ENCODE measurements at regions not wholly inside any gene's neighbourhood (a gene's known extent, or its start where the extent isn't known, plus 50 kb on each side); places are given as distances from the start of the nearest gene placed in this dataset.
"Not testable (repeated sequence)": the region's sequence is repeated elsewhere in the genome, so short reads cannot be mapped to it uniquely, and the experiment has no call there.

DNA sequence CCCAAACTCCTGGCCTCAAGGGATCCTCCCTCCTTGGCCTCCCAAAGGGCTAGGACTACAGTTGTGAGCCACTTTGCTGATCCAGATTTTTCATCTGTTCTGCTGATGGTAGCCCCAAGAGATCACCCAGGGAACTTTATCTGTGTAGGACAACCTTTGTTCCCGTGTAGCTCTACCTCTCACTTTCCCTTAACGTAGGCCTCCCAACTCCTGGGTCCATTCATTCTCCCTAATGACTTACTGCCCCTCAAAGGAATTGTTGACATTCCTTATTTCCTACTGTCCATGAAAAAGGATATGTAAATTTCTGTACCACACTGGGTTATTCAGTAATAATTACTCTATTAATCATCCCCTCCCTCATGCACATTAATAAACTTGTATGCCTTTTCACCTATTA, 51.0 kb upstream of the PHF24 start:
- DNase-seq: no peak

GRCh38 chr9:34899535-34900158, 58.4 kb upstream of the PHF24 start:
- peak; percentile 66 for DNase-seq

DNA sequence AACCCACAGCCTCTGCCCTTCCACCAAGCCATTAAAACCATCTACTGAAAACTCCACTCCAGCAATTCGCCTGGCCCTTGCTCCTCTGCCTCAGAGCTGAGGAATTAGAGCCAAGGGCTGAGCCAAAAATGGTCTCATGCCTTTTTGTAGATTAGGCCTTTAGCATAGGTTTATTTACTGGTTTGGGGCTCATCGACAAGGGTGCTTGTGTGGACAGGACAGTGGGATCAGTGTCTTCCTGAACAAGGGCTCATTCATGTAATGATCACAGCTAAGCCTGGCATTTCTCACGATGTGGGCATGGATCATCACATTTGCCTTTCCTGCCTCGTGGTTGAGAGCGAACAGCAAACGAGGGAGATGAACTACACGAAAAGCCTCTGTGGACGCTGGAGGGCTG, 59.2 kb upstream of the PHF24 start:
- peak; percentile 24 for DNase-seq

- DNase-seq: no peak
Measured at GRCh38 chr9:34896112-34896511, 62.0 kb upstream of the PHF24 start.

GRCh38 chr9:34892886-34893285, 65.2 kb upstream of the PHF24 start:
- no peak for DNase-seq

DNA sequence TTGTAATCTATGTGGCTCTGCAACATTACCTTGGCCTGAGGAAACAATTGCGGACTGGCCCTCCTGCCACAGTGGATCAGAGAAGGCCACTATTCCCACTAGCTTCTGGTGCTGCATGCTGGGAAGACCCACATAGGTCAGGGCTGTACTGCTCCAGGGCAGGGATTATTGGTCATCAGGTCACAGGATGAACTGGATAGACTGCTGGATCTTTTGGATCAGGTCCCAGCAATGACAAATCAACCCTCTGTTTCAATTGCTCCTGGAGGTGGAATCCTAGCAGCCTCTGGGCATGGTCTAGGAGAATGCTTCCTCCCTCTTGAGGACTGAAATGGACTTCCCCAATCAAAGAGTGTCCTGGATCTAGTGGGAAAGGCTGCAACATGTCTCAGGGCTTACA, 66.7 kb upstream of the PHF24 start:
- no peak for DNase-seq

- DNase-seq: no peak
Measured at GRCh38 chr9:34887841-34888240, 70.2 kb upstream of the PHF24 start.

DNA sequence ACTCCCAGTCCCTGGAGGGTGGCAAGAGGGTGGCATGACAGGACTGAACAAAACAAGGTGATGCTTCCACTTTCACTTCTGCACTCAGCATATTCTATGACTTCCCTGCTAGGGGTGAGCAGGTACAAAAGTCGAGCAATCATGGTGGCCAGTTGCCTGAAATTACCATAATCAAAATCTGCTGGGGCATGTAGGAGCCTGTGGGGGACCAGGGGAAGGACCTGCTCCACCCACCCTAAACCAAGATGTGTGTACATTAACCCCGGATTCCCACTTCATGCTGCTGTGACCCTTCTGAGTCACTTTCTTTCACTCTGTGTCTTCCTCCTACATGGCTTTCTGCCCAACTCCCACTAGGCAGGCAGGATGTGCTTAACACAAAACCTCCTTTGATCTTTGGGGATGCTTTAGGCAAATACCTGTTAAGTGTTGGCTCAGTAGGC, 73.3 kb upstream of the PHF24 start:
- DNase-seq: no peak

DNA sequence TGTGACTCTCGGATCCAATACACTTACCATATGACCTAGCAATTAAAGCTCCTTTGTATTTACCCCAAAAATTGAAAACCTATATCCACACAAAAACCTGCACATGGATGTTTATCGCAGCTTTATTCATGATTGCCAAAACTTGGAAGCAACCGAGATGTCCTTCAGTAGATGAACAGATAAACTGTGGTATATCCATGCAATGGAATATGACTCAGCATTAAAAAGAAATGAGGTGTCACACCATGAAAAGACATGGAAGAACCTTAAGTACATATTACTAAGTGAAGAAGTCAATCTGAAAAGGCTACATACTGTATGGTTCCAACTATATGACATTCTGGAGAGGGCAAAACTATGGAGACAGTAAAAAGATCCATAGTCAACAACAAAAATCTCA, 82.0 kb upstream of the PHF24 start:
- DNase-seq: no peak

GRCh38 chr9:34869390-34869789, 88.7 kb upstream of the PHF24 start:
- no peak for DNase-seq

GRCh38 chr9:34866614-34867013, 91.5 kb upstream of the PHF24 start:
- no peak for DNase-seq

GRCh38 chr9:34863426-34863825, 94.7 kb upstream of the PHF24 start:
- DNase-seq: no peak

- DNase-seq: no peak
Measured at GRCh38 chr9:34862836-34863235, 95.2 kb upstream of the PHF24 start.

DNA sequence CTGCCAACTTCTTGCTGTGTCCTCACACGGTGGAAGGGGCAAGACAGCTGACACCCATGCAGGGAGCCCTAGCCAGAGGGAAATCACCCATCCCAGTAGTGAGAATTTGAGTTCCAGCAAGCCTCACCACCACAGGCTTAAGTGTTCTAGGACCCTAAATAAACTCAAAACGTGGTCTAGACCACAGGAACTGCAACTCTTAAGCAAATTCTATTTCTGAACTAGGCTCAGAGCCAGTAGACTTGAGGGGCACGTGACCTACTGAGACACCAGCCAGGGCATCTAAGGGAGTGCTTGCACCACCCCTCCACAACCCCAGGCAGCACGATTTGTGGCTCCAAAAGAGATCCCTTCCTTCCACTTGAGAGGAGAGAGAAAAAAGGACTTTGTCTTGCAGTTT, 96.0 kb upstream of the PHF24 start:
- DNase-seq: no peak

- not testable (repeated sequence) for DNase-seq
Measured at GRCh38 chr9:34855016-34855415, 103.1 kb upstream of the PHF24 start.

DNA sequence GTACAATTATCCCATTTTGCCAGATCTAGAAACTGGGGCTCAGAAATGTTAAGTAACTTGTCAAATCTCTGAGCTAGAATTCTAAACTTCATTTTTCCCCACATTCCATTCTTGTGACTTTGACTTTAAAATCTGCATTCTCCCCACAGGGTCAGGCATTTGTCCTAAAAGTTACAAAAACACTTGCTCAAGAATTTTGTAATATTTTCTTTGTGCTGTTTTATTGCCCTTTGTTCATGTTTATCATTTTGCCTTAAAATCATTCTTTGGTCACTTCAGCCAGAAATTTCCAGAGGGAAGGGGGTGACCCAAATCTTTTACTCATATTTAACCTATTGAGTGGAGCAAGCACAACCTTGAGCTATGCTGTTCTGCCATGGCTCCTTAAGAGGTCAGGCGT, 120.1 kb upstream of the CCL21 start:
- no peak for DNase-seq

DNA sequence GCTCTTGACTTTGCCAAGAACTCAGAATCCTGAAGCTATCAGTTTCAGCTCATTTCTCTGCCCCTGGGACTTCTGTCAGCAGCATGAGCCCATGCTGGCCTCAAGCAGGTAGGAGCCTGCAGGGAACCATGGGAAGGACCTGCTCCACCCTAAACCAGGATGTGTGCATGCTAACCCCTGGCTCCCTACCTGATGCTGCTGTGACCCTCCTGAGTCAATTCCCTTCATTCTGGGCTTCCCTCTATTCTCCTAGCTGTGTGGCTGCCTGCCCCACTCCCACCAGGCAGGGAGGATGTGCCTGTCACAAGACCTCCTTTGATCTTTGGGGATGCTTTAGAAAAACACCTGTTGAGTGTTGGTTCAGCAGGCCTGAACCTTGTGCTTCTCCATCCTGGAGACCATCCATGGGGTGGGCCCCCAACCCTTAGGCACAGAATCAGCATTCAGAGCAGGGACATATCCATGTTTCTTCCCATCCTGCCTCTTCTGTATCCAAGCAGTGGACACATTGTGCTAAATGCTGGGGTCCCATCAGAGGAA, 117.1 kb upstream of the CCL21 start:
- no peak for DNase-seq

GRCh38 chr9:34825775-34826174, 115.8 kb upstream of the CCL21 start:
- DNase-seq: no peak

DNA sequence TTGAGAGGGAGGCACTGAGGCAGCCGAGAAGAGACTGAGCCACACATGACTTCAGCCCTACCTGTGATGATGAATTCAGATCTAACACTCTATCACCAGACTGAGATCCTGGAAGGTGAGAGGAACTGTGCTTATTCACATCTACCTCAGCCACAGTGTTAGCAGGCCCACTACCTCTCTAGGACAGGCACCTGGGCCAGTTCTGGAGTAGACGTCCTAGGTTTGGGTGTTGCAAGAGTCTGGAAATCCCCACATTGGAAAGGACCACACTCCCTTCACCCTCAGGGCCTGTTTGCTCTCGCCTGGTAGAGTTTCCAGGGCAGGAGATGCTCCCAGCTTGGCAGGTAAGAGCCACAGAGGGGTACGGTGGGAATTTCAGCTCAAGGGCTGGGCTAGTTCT, 113.8 kb upstream of the CCL21 start:
- DNase-seq: no peak

- no peak for DNase-seq
Measured at GRCh38 chr9:34810187-34810524, 100.2 kb upstream of the CCL21 start.

DNA sequence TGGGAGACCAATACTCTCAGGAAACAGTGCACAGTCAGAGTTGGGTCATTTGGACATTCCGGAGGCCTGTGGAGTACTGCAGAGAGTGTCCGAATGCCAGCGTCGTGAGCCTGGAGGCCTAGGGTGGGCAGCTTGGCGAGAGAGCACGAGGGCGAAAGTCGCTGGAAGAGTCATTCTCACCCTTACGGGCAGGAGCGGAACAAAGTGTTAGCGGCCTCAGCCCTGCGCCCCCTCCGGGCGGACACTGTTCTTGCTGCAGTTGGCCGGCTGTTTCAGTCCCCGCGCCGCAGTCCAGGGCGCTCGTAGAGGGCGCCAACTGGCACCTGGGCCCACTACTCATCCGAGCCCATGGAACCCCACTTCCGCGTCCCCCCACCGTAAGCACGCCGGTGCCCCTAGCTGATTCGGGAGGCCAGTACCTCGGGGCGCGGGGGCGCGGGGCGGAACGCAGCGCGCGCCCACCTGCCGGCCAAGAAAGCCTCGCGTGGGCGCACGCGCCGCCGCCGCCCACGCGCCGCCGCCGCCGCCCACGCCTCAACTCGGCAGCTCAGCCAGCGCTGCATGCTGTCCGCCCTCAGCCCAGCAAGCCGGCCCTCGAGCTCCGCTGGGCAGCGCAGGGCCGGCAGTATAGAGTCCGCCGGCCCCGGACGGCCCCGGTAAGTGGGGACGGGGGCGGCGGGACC, 99.7 kb upstream of the CCL21 start:
- no peak for DNase-seq

DNA sequence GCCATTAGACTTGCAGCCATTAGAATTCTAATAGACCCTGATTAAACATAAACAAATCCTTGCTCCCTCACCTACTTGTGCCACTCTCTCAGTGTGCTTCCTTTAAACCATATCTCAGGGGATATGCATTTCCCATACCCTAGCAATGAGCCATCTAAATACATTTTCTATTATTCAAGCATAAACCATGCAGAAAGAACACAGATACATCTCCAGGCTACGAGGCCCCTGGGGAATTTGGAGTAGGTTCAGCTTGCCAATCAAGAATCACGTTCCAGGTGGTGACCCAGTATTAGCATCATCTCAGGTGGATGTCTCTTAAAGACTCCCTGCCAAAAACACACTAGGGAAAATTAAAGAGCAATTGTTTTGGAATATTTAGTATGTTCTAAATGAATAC, 93.0 kb upstream of the CCL21 start:
- no peak for DNase-seq

DNA sequence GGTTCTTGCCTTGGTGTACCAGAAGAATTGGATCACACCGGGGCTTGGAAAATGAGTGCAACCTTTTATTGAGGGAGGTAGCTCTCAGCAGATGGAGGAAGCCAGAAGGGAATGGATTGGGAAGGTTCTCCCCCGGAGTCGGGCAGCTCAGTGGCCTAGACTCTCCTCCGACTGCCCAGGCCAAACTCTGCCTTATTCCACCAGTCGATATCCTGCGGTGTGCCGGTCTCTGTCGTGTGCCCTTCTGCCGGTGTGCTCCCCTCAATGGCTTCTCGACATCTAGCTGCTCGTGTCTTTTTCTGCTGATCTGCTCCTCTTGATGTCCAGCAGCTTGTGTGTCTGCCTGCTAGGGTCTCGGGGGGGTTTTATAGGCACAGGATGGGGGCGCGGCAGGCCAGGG, 87.4 kb upstream of the CCL21 start:
- DNase-seq: no peak

- no peak for DNase-seq
Measured at GRCh38 chr9:34796924-34797323, 87.0 kb upstream of the CCL21 start.

Data from occipital lobe (tissue), 1 donor.